H4 (cell line): ENCODE measurements at regions not wholly inside any gene's neighbourhood (a gene's known extent, or its start where the extent isn't known, plus 50 kb on each side); places are given as distances from the start of the nearest gene placed in this dataset.
A peak's percentile ranks its signal among the peaks of the same experiment; 100 is the strongest.

Experiments
- DNase-seq: peaks from one replicate; pipeline ENCODE4 v3.0.0-alpha.2; 2015; ENCODE audit warnings: low spot score

DNA sequence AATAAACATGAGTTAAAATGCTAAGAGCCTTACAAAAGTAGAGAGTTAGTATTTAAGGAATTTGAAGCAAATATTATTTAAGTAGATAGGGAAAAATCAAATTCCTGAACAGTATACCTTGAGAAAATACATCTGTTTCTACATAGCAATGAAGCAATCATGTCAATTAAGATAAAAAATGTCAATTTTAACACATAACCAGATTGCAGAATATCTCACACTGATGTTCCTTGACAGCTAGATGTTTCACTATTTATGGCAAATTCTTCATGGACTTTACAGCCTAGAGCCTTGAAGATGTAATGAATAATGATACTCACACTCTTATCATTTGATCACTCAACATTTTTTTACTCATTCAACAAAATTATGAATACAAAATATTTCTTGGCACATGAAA lies 708.2 kb upstream of the PTPRD start:
- no peak for DNase-seq

DNA sequence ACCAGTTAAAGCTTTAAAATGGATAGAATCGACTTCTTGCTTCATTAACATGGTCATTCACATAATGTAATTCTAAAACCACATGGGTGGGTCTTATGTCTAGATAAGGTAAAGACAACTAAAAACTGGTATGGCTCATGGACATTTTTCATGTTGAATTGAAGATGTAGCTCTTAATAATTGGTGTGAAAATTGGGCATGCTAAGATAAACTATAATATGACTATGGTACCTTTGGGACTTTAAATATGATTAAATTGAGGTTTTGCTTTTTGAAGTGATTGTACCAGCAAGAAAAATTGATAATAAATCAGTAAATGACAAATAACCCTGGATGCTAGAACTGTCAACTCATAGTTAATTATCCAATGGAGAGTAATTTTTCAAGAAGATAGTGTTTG lies 710.7 kb upstream of the PTPRD start:
- no peak for DNase-seq

DNA sequence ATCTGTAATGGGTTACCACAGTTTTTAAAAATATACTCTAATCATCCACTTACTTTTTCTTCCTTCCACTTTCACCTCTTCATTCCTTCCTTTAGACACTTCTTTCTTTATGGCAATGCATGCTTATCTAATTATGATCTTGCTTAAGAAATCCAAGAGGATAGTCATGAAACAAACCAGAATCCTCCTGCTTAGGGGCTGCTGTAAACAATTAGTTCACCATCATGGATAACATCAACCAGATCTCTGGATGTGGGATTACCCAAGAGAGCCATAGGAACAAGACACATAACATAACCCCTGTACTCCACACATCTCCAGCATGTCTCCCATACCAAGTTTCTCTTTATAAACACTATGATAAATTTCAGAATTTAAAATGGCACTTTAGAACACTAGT lies 713.4 kb upstream of the PTPRD start:
- DNase-seq: no peak

DNA sequence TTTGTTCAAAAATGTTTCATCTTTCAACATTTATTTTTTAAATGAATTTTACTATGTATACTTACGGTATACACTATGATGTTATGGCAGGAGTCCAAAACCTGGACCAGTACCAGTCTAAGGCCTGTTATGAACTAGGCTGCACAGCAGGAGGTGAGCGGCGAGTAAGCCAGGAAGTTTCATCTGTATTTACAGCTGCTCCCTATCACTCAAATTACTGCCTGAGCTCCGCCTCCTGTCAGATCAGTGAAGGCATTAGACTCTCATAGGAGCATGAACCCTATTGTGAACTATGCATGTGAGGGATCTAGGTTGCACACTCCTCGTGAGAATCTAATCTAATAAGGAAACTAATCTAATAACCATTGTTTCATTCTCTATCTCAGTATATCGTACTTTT lies 715.5 kb upstream of the PTPRD start:
- no peak for DNase-seq

DNA sequence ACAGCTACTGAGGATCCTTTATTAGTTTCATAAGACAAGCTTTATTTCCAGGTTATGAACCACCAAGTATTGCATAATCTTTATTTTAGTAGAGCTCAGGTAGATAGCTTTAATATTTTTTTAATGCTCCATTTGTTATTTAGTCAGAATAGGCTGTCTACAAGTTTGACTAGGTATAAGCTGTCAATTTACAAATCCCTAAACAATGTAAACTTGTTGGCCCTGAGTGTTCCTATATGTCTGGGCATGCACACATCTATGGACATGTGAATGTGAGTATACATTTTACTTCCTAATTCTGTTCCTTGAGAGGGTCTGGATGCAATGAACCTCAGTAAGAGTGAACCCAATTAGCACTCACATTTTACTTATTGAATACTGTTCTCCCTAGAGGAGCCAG lies 722.2 kb upstream of the PTPRD start:
- DNase-seq: no peak

DNA sequence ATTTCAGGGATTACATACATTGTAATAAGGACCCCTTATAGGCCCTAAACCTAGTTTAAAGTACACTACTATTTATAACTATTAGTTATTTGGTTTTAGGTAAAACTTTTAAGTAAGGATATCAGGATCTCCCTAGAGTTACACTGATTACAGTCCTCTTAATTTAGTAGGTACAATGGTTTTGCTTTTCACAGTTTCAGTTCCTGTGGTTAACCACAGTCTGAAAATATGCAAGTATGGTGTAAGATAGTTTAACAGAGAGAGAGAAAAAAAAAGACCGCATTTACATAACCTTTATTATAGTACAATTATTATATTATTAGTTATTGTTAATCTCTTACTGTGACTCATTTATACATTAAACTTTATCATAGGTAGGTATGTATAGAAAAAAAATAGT lies 725.3 kb upstream of the PTPRD start:
- no peak for DNase-seq

DNA sequence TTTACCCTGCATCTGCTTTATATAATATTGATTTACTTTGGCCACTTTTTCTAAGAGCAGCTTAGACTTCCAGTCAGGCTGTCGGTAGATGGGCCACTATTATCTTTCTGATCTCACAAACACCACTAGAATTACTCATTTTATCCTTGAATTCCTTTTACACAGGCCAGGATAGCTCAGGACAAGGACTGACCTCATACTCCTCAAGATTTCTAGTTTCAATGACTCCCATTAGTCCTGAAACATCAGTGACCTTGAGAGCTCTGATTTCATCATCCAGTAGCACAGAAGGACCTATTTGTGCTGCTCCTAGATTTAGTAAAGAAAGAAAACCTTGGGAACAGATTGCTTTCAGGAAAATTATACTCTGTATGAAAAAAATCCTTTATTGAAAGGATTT lies 727.9 kb upstream of the PTPRD start:
- no peak for DNase-seq

DNA sequence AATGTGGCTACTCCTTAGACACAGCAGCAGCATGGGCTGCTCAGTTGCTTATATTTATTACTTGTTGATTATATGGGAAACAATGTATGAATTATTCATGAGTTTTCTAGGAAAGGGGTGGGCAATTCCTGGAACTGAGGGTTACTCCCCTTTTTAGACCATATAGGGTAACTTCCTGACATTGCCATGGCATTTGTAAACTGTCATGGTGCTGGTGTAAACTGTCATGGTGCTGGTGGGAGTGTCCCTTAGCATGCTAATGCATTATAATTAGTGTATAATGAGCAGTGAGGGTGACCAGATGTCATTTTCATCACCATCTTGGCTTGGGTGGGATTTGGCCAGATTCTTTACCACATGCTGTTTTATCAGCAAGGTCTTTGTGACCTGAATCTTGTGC lies 734.6 kb upstream of the PTPRD start:
- no peak for DNase-seq

DNA sequence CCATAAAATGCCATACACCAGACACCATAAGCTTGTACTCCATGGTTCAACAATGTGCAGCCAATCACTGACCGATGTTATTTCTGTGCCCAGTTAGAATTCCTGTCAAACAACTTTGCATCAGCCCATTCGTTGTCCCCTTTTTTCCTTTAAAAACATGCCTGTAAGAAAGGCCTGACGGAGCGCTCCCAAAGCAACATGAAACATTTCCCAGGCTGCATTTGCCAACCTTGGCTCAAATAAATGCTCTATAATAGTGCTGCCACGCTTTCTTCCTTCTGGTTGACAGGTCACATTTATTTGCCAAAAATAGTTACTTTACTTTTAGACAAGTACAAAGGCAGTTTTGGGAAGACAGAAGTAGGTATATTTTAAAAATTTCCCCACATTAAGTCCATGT lies 735.6 kb upstream of the PTPRD start:
- no peak for DNase-seq

DNA sequence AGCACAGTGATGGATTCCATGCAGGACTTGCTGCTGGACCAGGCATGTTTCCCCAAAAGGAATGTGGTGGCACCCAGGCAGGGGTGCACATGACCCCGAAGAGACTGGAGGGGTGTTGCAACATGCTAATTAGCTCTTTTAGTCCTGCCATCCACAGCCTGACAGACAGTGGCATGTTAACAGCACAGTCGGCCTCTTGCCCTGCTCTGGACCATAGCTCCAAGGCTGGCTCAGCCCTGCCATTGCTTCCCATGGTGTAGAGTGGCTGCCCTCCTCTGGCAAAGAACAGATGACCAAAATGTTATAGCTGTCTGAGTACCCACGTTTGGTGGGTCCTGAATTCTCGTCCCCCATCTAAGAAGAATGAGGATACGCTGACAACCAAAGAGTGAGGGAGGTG lies 736.4 kb upstream of the PTPRD start:
- DNase-seq: no peak

DNA sequence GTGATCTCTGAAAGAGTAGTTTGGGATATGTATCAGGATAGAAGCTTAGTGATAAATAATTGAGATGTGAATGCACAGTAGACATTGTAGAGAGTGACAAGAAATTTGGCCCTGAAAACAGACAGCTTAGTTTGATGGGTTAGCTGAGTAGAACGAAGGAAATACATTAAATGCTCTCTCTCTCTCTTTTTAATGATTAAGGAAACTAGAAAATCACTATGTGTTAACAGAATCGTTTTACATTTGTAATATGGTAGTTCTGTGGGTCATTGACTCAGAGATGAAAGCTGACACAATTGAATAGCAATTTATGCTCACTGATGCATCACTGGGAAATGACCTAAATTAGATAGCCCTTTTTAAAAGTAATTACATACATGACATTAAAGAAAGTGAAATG lies 739.8 kb upstream of the PTPRD start:
- no peak for DNase-seq

DNA sequence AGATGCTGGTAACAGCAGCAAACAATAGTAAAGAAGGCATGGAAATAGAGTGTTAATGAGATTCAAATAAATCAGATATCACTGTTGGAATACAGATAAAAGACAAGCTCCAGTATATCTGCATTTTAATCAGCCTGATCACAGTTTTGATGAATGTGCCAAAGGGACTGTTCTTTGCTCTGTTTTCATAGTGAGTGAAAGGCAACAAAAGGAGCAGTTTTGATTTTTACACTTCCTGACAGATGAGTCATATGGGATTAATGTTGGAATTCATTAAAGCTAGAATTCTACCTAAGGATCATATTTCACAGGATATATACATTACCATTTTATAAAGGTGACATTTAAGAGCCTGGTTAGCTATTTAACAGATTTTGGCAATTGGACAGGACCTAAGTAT lies 743.3 kb upstream of the PTPRD start:
- DNase-seq: no peak

DNA sequence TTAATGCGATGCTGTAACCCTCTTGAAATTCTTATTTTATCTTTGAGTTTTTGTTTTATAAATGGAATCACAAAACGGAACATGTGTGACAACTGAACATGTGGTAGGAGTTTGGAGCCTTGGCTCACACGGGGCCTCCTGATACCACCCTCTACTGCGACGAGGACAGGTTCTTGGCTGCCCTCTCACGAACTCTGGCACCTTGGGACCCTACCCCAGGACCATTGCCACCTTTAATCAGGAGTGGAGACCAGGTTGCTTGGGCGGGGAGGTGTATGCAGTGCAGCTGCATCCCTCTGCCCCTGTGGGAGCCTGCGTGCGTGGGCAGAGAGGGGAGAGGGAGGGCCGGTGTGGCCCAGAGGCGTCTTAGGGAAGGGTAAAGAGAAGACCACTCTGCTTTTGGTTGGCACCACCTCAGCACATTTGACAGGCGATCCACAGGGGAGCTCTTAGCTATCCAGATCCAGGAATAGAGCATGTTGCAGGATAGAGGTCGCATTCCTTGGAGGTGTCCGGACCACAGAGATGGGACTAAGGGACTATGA lies 753.9 kb upstream of the PTPRD start:
- DNase-seq: no peak

DNA sequence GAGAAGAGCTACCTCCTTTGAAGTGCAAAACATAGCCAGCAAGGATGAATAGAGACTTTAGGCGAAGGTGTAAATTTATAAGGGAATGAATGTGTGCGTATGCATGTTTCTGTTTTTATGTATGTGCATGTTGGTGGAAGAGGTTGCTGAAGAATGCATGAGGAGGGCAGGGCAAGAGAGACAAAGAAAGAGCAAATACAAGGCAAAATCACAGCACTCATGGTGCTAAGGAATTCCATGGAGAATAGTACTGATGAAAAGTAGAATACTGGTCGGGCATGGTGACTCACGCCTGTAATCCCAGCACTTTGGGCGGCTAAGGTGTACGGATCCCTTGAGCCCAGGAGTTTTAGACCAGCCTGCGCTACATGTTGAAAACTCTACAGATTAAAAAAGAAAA lies 762.1 kb upstream of the PTPRD start:
- no peak for DNase-seq

DNA sequence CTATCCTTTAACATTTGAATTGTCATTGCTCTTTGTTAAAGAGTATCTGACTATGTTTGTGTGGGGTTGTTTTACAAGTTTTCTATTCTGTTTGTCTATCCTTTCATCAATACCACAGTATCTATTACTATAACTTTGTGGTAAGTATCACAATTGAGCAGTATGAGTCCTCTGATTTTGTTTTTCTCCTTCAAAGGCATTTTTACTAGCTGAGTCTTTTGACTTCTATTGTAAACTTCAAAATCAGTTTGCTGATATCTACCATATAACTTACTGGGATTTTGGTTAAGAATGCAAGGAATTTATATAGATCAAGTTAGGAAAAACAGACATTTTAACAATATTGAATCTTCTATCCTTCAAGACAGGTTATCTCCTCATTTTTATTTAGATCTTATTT lies 789.8 kb upstream of the PTPRD start:
- DNase-seq: no peak

DNA sequence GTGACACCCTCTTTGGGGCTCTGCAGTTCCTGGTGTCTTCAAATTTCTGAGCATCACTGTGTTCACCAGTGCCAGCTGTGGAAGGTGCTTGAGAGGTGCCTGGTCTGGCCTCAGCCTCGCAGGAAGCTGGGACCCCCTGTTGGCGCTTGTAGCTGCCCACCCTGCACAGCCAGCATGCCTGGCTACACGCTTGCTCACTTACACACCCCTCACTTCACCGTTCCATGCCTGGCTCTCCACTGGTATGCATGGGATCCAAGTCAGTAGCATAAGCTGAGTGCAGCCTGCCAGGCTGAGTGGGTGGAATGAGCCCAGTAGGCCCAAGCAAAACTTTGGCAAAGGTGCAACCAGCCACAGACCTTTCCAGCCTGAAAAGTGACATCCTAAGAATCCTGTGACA lies 801.4 kb upstream of the PTPRD start:
- DNase-seq: no peak

DNA sequence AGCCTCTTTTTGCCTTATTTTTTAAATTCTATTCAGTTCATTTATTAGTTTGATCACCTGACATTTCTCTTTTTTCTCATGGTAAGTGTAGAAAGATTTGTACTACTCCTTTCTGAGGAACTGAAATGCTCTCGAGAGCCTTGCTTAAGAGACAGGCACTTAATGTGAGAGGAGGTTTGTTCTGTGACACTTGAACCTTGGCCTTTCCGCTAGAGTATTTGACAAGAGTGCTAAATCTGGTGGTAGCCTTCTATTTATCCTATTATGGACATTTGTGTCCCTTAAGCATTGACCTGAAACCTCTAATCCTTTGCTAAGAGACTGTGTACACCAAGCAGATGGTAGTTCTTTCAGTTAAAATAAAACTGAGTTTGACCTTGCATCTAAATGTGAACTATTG lies 805.0 kb upstream of the PTPRD start:
- no peak for DNase-seq

DNA sequence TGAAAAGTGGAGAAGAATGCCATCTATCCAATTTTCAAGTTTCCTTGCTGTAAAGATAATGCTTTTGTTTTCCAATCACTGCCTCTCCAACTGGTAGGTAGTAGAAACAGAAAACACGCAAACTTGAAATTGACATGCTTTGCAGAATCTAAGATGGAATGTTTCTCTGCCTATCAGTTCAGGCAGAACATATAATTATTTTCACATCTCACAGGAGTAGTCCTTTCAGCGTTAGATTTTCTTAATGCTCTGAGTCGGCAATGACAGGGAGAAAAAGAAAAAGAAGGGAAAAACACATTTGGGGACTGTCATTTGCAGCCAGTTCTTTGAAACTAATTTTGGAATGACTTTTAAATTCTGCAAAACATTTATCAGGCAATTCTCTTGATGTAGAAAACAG lies 818.7 kb upstream of the PTPRD start:
- no peak for DNase-seq

DNA sequence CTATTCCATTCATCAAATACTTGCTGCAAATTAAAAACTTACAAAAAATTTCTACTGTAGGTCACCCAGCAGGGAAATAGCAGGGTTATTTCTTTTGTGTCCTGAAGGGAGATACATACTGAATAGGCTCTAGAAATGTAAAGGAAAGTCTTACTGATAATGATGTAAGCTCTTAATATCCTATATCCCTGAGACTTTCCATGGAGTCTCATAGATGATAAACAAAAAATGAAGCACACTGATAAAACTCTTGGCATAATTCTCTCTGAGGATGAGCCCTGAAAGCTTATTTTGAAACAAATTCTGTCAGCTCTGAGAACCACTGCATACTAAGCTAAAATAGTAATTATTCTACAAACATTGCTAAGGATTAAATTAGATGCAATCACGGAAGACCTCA lies 819.6 kb upstream of the PTPRD start:
- DNase-seq: no peak

DNA sequence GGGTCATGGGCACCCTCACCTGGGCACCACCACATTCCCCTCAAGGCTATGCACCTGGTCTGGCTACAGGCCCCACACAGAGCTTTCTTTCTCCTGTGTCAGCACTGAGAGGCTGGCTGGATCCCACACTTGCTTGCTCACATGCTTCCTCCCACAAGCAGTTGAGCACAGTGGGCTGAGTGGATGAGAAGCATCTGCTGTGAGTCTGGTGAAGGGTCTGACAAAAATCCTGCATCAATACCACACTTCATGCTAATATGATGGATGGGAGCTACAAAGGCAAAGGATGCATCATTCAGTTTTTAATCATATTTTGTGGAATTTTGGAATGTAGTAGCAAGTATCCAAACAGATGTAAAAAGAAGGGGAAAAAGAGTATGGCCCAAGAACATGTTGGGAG lies 830.8 kb upstream of the PTPRD start:
- DNase-seq: no peak

DNA sequence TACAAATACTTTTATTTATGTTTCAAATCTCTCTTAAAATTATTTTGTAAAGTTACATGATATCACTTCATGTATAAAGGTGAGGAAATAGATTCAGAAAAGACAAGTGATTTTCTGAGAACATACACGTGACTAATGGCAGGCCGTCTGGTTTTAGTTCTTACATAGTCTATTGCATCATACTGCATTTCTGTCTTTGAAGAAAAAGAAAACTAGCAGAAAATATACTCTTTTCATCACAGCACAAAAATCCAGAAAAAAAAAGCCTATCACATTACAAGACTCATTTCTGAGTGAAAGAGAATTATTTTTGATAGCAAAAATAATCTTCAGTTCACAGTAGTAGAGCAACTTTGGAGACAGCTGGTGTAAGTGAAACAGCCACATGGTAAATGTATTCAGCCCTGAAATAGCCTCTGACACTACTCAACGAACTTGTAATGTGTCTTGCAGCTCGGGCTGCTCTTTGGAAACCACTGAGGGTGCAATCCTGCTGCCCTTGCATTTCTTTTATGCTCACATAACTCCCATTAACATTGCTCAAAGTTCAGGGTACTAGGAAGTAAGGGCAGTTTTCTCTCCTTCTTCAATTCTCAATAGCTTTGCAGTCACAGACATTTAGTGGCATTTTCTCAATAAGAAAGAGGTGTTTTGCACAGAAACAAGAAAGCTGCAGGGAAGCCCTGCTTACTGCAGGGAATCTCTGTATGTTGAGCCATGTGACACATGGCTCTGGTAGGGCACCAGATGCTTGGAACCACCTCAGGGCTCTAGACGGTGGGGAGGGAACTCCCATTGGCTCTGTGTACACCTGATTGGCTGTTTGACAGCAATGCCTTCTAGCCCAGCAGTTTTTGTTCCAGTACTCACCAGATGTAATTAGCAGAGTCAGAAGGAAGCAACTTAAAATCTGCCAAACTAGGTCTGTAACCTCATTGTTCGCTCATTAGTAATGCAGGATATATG lies 845.3 kb upstream of the PTPRD start:
- DNase-seq: peak; percentile 3

DNA sequence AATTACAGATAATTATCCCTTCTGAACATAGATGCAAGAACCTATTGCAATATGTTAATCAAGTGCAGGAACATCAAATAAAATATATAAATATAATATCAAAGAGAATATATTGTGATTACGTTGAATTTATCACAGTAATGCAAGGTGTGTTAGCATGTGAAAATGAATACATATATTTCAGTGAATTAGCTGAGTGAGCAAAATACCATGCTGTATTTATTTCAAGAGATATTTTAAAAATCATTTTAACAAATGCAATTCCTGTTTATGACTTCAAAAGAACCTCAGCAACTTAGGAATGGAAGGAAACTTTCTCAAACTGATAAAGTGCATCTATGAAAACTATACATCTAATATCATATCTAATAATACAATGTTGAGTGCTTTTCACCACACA lies 856.9 kb upstream of the PTPRD start:
- no peak for DNase-seq

DNA sequence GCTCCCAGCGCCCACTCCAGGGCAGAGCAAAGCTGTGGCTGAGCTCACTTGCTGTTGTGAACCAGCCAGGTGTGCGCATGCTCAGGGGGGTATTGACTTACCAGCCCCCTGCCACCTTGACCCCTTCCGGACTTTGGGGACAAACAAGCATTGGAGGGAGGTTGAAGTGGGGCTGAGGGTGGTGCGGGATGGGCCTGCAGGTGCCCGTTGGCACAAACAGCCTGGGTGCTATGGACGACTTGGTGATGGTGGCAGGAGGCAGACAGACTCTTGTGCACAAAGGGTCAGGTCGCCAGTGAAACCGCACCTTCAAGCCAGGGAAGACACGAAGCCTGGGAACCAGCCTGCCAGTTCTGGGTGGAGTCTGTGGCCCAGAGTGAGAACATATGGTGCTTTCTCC lies 858.5 kb upstream of the PTPRD start:
- DNase-seq: no peak

DNA sequence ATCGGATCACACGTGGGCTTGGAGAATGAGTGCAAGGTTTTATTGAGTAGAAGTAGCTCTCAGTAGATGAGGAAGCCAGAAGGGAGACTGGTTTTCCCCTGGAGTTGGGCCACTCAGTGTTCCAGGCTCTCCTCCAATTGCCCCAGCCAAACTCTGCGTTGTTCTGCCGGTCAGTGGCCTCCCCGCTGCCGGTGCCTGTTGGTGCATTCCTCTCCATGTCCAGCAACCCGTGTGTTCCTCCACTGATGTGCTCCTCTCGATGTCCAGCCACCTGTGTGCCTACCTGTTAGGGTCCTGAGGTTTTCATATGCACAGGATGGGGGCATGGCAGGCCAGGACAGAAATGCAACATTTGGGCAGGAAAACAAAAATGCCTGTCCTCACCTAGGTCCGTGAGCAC lies 888.0 kb upstream of the PTPRD start:
- DNase-seq: no peak
